ENCODE measurements at regions not wholly inside any gene's neighbourhood (a gene's known extent, or its start where the extent isn't known, plus 50 kb on each side); places are given as distances from the start of the nearest gene placed in this dataset.

DNA sequence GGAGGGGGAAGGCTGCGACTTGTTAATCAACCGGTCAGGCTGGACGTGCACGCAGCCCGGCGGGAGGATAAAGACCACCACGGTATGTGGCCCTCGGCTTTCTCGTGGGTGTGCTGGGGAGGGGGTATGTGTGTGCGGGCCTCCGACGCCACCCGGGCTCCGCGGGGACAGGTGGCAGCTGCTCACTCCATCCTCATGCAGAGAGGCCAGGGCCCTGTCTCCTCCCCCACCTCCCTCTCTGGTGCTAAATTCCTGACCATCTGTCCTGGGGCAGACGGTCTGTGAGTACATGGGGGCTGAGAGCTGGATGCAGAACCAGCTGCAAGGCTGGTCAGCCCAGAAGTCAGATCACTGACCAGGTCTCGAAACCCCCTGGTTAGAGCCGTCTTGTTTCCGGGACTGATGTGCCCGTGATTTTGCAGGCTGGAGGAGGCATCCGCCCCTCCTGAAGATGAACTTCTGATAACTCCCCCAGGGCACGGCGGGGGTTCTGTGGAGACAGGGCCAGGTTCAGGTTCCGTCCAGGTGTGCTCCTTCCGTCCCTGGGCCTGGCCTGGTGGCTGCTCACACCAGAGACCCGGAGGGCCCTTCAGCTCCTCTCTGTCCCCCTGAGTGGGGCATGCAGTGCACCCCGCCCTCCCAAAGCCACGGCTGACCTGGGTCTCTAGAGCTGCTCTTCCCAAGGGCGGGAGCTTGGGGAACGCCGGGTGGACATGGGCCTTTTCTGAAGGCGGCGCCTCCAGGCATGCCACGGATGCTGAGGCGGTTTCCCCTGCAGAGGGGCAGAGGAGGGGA lies 1119.7 kb downstream of the BRD1 start:
- Histone ChIP-seq H3K4me1 (ENCODE audit: control insufficient read depth in 1 of 2, insufficient read depth in 2 of 2, low read length in 2 of 2) (peaks cover 0 to 7% of the 10 kb centered on the region in 2 donors), H3K27me3 (ENCODE audit: low read depth, low read length) (no peaks in the 10 kb centered on the region), H3K9me3 (ENCODE audit: control insufficient read depth in 1 of 2, low read length in 2 of 2) (no peaks in the 10 kb centered on the region), H3K36me3 (ENCODE audit: control insufficient read depth in 1 of 2, insufficient read depth in 2 of 2, low read length in 2 of 2) (no peaks in the 10 kb centered on the region), H3K27ac (ENCODE audit: low read length) (no peak overlapping the region), H3K4me3 (ENCODE audit: low read depth in 1 of 2, low read length in 2 of 2) (no peak overlapping the region)

DNA sequence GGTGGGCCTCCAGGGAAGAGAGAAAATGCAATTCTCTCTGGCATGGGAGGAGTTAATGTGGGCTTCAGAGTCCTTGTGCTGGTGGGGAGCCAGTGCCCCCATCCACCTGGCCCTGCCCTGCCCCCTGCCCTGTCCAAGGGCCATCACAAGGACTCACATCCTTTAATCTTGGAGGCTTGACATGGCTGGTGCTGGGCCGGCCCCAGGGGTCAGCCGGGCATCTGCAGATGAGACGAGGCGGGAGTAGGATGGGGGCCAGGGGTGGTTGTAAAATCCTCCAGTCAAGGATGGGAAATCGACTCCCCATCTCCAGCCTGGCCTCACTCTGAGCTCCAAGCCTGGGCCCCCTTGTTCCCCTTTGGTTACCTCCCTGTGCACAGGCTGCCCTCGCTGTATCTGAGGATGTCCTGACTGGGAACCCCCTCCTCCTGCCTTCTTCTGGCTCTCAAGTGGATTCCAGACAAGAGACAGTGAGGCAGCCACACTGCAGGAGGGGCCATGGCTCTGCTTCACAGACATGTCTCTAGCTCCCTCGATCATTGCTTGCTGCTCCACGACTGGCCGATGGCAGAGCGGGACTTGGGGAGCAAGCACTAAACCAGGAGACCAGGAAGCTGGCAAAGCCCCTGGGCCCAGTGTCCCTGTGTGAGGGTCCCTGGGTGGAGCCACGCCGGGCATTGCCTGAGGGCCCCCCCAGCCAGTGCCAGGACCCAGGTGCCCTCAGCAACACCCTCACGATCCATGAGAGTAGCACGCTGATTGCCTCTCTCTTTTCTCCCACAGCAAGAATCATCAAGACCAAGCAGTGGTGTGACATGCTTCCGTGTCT lies 1120.5 kb downstream of the BRD1 start:
- H3K27me3 ChIP-seq (ENCODE audit: low read depth, low read length) = no peaks in the 10 kb centered on the region
- no peaks in the 10 kb centered on the region for H3K9me3 ChIP-seq (ENCODE audit: control insufficient read depth in 1 of 2, low read length in 2 of 2)
- peaks cover 0 to 7% of the 10 kb centered on the region in 2 donors for H3K4me1 ChIP-seq (ENCODE audit: control insufficient read depth in 1 of 2, insufficient read depth in 2 of 2, low read length in 2 of 2)
- H3K4me3 ChIP-seq (ENCODE audit: low read depth in 1 of 2, low read length in 2 of 2) = no peak overlapping the region
- no peak overlapping the region for H3K27ac ChIP-seq (ENCODE audit: low read length)
- no peaks in the 10 kb centered on the region for H3K36me3 ChIP-seq (ENCODE audit: control insufficient read depth in 1 of 2, insufficient read depth in 2 of 2, low read length in 2 of 2)

DNA sequence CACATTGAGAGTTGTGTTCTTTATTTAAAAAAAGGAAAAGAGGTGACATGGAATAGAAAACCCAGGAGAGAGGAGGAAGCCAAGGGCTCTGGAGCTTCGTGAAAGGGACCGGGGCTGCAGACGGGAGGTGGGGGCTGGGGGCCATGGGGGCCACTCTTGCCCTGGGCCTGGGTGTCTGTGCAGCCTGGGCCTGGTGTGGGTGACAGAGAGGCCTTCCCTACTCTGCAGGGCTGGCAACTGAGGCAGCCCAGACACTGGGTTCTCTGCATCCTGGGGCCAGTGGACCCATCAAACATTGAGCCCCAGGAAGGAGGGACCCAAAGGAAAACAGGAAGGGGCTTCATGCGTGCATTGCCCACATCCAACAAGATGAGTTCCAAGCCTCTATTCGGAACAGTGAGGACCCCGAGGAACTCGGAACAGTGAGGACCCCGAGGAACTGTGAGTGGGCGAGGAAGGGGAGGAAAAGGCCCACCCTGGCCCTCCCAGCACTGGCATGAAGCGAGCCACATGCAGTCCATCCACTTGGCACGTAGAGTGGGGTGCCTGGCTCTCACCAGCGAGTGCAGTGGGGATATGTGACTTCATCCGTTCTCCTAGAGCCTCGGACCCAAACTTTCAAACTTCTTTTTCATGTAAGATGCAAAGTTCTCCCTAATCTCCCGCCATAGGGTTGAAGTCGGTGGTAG lies 1121.6 kb downstream of the BRD1 start:
- Histone ChIP-seq H3K27me3 (ENCODE audit: low read depth, low read length) (no peaks in the 10 kb centered on the region), H3K4me3 (ENCODE audit: low read depth in 1 of 2, low read length in 2 of 2) (no peak overlapping the region), H3K9me3 (ENCODE audit: control insufficient read depth in 1 of 2, low read length in 2 of 2) (no peaks in the 10 kb centered on the region), H3K36me3 (ENCODE audit: control insufficient read depth in 1 of 2, insufficient read depth in 2 of 2, low read length in 2 of 2) (no peaks in the 10 kb centered on the region), H3K27ac (ENCODE audit: low read length) (no peak overlapping the region), H3K4me1 (ENCODE audit: control insufficient read depth in 1 of 2, insufficient read depth in 2 of 2, low read length in 2 of 2) (peaks cover 0 to 7% of the 10 kb centered on the region in 2 donors)

DNA sequence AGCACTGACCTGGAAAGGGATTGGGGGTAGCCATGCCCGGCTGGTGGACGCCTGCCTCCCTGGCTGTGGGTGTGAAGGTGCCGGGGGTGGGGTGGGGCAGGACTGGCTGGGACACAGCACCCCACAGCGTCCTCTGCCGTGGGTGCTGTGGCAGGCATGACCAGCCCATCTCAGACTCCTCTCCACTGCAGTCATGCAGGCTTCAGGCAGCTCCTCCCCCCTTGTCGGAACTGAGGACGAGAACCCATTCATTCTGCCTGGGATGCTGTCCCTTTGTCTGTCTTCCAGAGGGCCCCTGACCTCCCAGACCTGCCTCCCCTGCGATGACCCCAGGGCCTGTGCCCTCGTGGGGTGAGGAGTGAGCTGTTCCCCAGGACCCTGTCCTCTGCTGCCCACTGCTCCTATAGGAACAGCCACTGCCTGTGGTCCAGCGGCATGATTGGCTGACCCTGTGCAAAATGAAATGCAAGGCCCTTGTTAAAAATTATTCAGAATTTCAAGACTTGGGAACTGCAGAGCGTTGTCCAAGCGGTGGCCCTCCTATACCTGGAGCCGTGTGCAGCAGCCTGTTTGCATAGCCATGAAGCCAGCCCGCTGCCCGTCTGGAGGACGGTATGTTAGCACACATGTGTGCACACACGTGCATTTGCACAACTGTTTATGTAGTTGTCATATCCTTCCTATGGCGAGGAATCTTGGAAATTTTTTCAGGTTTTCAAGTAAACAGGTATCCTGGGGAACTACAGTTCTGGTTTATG lies 1122.3 kb downstream of the BRD1 start:
- H3K36me3 ChIP-seq (ENCODE audit: control insufficient read depth in 1 of 2, insufficient read depth in 2 of 2, low read length in 2 of 2) = no peaks in the 10 kb centered on the region
- H3K4me3 ChIP-seq (ENCODE audit: low read depth in 1 of 2, low read length in 2 of 2) = no peak overlapping the region
- H3K27me3 ChIP-seq (ENCODE audit: low read depth, low read length) = no peaks in the 10 kb centered on the region
- H3K27ac ChIP-seq (ENCODE audit: low read length) = no peak overlapping the region
- H3K4me1 ChIP-seq (ENCODE audit: control insufficient read depth in 1 of 2, insufficient read depth in 2 of 2, low read length in 2 of 2) = peaks cover 0 to 7% of the 10 kb centered on the region in 2 donors
- no peaks in the 10 kb centered on the region for H3K9me3 ChIP-seq (ENCODE audit: control insufficient read depth in 1 of 2, low read length in 2 of 2)

DNA sequence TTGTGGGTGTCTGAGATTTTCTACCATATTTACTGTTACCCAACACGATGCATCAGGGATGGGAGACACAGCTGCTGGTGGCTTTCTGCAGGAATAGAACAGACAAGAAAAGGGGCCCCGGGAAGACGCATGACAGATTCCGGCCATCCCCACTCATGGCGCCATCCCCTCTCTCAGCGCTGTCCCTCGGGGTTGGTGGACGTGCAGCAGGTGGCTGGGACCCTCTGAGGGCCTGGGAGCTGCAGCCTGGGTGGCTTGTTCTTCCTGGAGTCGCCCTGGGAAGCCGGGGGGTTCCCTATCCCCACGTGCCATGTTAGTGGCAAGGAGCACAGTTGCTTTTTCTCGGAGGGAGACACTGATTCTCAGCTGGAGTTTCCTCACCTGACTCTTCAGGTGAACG lies 1123.3 kb downstream of the BRD1 start:
- Histone ChIP-seq H3K36me3 (ENCODE audit: control insufficient read depth in 1 of 2, insufficient read depth in 2 of 2, low read length in 2 of 2) (no peaks in the 10 kb centered on the region), H3K9me3 (ENCODE audit: control insufficient read depth in 1 of 2, low read length in 2 of 2) (no peaks in the 10 kb centered on the region), H3K27me3 (ENCODE audit: low read depth, low read length) (no peaks in the 10 kb centered on the region), H3K4me3 (ENCODE audit: low read depth in 1 of 2, low read length in 2 of 2) (no peak overlapping the region), H3K4me1 (ENCODE audit: control insufficient read depth in 1 of 2, insufficient read depth in 2 of 2, low read length in 2 of 2) (peaks cover 0 to 7% of the 10 kb centered on the region in 2 donors), H3K27ac (ENCODE audit: low read length) (no peak overlapping the region)

DNA sequence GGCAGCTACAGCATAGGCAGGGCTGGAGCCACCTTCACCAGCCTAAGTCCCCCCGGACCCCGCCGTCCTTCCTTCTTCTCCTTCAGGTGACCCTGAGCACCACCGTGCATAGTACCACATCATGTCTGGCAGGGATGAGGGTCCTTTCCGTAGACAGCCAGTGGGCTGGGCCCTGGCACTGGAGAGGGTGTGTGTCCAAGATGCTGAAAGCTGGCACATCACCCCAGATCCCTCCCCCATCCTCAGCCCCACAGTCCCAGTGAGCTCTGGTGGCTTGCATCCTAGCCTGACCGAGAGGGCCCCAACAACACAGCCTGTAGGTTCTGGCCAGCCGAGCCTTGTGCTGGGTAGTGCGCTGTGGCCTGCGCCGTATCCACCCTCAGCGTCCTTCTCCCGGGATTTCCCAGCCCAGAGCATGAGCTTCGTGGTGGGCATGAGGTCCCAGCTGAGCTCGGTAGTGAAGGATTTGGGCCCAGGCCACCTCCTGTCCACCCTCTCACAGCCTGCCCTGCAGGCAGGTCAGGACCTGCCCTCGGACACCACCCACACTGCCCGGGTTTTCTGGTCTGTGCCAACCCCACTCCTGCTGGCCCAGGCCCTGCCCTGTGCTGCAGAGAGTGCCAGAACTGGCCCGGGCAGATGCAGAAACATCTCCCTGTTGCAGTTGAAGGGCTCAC lies 1124.3 kb downstream of the BRD1 start:
- H3K9me3 ChIP-seq (ENCODE audit: control insufficient read depth in 1 of 2, low read length in 2 of 2) = no peaks in the 10 kb centered on the region
- H3K4me1 ChIP-seq (ENCODE audit: control insufficient read depth in 1 of 2, insufficient read depth in 2 of 2, low read length in 2 of 2) = peaks cover 0 to 7% of the 10 kb centered on the region in 2 donors
- H3K27ac ChIP-seq (ENCODE audit: low read length) = no peak overlapping the region
- no peak overlapping the region for H3K4me3 ChIP-seq (ENCODE audit: low read depth in 1 of 2, low read length in 2 of 2)
- H3K36me3 ChIP-seq (ENCODE audit: control insufficient read depth in 1 of 2, insufficient read depth in 2 of 2, low read length in 2 of 2) = no peaks in the 10 kb centered on the region
- H3K27me3 ChIP-seq (ENCODE audit: low read depth, low read length) = no peaks in the 10 kb centered on the region

DNA sequence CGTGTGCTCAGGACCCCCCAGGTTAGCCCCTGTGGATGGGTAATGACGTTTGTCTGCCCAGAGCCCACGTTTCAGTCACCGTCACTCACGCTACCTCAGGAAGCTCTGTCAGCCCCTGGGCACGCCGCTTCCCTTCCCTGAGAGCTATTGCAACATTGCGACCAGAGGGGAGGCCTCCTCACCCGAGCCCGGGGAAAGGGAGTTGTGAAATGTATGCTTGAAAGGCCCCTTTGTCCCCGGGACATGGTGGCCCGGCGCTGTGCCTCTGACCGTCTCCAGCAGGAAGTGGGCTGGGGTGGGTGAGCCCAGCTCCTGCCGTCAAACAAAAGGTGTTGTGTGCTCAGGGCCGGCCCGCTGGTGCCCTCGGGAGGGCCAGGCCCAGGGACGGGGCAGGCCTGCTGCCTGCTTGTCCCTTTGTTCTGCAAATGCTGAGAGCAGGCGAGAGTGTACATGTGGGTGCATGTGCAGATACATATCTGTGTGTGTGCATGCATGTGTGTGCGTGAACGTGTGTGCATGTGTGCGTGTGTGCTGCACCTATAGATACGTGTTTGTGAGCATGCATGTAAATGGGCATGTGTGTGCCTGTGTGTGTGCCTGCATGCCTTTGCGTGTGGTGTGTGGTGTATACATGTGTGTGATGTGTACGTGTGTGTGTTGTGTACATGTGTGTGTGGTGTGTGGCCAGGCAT lies 1125.0 kb downstream of the BRD1 start:
- no peak overlapping the region for H3K4me3 ChIP-seq (ENCODE audit: low read depth in 1 of 2, low read length in 2 of 2)
- no peak overlapping the region for H3K27ac ChIP-seq (ENCODE audit: low read length)
- no peaks in the 10 kb centered on the region for H3K27me3 ChIP-seq (ENCODE audit: low read depth, low read length)
- no peaks in the 10 kb centered on the region for H3K36me3 ChIP-seq (ENCODE audit: control insufficient read depth in 1 of 2, insufficient read depth in 2 of 2, low read length in 2 of 2)
- no peaks in the 10 kb centered on the region for H3K9me3 ChIP-seq (ENCODE audit: control insufficient read depth in 1 of 2, low read length in 2 of 2)
- peaks cover 0 to 7% of the 10 kb centered on the region in 2 donors for H3K4me1 ChIP-seq (ENCODE audit: control insufficient read depth in 1 of 2, insufficient read depth in 2 of 2, low read length in 2 of 2)

DNA sequence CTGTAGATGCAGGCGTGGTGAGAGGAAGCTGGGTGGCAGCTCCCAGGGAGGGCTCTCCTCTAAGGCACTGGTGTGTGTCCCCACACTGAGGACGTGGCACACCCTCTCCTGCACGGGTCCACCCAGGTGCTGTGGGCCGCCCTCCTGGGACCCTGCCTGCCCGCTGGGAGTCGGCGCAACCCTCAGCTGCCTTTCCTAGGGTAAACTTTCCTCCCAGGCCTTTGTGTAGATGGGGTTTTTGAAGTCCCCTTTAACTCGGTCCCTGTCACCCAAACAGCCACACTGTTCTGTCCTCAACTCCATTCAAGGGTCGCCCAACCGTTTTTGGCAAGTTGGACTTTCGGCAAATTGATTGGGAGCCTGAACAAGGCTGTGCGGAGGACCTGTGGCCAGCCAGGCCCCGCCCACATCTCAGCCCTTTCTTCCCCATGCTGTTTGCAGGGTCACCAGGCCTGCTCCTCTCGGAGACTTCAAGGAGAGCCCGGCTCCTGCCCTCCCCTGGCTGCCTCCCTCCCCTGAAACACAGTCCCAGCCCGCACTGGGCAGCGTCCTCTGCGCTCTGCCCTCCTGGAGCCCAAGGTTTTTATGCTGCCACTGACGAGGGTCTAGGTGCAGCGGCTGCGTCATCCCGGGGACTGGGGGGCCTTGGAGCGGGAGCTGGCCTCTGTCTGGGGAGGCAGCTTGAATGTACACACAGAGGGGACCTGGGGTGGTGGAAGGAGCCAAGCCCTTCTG lies 1126.2 kb downstream of the BRD1 start:
- Histone ChIP-seq H3K36me3 (ENCODE audit: control insufficient read depth in 1 of 2, insufficient read depth in 2 of 2, low read length in 2 of 2) (no peaks in the 10 kb centered on the region), H3K27ac (ENCODE audit: low read length) (no peak overlapping the region), H3K4me3 (ENCODE audit: low read depth in 1 of 2, low read length in 2 of 2) (no peak overlapping the region), H3K4me1 (ENCODE audit: control insufficient read depth in 1 of 2, insufficient read depth in 2 of 2, low read length in 2 of 2) (peaks cover 0 to 7% of the 10 kb centered on the region in 2 donors), H3K27me3 (ENCODE audit: low read depth, low read length) (no peaks in the 10 kb centered on the region), H3K9me3 (ENCODE audit: control insufficient read depth in 1 of 2, low read length in 2 of 2) (no peaks in the 10 kb centered on the region)

DNA sequence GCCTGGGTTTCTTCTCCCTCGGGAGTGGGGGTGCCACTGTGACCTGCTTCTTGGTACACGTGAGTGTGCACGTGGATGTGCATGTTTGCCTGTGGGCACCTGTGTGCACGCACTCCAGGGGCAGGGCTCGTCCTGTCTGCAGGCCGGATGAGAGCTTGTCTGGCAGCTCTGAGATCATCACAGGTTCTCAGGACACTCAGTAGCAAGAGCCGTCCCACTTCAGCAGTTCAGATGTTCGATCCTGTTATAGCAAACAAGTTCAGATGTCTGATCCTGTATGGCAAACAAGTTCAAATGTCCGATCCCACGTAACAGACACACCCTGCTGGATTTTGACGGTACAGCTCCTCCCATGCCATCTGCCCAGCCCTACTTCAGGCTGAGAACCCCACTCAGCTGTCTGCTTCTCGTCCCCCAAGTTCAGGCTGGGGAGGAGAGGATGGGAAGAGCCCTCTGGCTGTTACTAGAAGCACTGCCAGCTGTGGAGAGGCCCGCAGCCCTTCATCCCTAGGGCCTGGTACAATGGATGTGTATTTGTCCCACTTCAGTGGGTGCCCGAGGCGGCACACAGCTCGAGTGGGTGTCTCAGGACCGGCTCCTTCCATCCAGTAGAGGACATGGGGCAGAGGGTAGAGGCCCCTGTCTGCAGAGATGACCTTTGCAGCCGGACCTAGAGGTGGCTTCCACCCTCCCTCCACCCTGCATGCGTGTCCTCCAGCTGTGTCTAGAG lies 1126.9 kb downstream of the BRD1 start:
- Histone ChIP-seq H3K9me3 (ENCODE audit: control insufficient read depth in 1 of 2, low read length in 2 of 2) (no peaks in the 10 kb centered on the region), H3K4me1 (ENCODE audit: control insufficient read depth in 1 of 2, insufficient read depth in 2 of 2, low read length in 2 of 2) (peaks cover 0 to 7% of the 10 kb centered on the region in 2 donors), H3K4me3 (ENCODE audit: low read depth in 1 of 2, low read length in 2 of 2) (no peak overlapping the region), H3K27me3 (ENCODE audit: low read depth, low read length) (no peaks in the 10 kb centered on the region), H3K36me3 (ENCODE audit: control insufficient read depth in 1 of 2, insufficient read depth in 2 of 2, low read length in 2 of 2) (no peaks in the 10 kb centered on the region), H3K27ac (ENCODE audit: low read length) (no peak overlapping the region)

Data from muscle layer of duodenum (tissue), 2 donors.